Tibial nerve (tissue), 3 donors: ENCODE measurements at regions not wholly inside any gene's neighbourhood (a gene's known extent, or its start where the extent isn't known, plus 50 kb on each side); places are given as distances from the start of the nearest gene placed in this dataset.

ENCODE experiments used
- POLR2A ChIP-seq, 2 donors: fragments of 450-650 bp; IDR thresholded peaks; one replicate each; pipeline ENCODE4 v1.6.1; 2017; ENCODE audit warnings: antibody characterized with exemption in 2 of 2, mild to moderate bottlenecking in 2 of 2, moderate library complexity in 2 of 2
- TF ChIP-seq, protein P1 (sequence below), 5 experiments: fragments of 200-600 bp in 3 of 5; fragments of 450-650 bp in 2 of 5; sonication (generic) in 3 of 5; IDR thresholded peaks; one replicate each; pipeline ENCODE4 v1.5.1; 2016 to 2019; ENCODE audit warnings: antibody characterized with exemption in 5 of 5, mild to moderate bottlenecking in 3 of 5, moderate library complexity in 2 of 5

DNA sequence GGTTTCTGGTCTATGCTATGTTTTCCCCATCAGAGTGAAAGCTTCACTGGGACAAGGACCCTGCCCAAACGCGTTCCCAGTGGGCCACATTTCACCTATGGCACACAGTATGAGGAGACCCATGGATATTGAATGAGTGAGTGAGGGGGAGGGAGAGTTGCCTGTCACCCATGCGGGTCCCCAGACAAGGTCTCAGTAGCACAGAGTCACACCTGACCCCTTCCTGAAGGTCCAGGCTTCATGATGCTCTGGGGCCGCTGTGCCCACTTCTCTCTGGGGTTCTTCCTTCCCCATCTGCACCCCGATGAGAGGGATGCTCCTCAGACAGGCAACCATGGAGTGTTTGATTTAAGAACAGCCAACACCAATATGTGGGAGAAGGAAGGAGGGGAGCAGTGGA lies 72.3 kb upstream of the CSF3R start:
- TF ChIP-seq, protein P1, sequence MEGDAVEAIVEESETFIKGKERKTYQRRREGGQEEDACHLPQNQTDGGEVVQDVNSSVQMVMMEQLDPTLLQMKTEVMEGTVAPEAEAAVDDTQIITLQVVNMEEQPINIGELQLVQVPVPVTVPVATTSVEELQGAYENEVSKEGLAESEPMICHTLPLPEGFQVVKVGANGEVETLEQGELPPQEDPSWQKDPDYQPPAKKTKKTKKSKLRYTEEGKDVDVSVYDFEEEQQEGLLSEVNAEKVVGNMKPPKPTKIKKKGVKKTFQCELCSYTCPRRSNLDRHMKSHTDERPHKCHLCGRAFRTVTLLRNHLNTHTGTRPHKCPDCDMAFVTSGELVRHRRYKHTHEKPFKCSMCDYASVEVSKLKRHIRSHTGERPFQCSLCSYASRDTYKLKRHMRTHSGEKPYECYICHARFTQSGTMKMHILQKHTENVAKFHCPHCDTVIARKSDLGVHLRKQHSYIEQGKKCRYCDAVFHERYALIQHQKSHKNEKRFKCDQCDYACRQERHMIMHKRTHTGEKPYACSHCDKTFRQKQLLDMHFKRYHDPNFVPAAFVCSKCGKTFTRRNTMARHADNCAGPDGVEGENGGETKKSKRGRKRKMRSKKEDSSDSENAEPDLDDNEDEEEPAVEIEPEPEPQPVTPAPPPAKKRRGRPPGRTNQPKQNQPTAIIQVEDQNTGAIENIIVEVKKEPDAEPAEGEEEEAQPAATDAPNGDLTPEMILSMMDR (IDR thresholded peaks at IDR 0.05): no peak
- TF ChIP-seq POLR2A (IDR thresholded peaks at IDR 0.05): no peak
